ENCODE measurements at regions not wholly inside any gene's neighbourhood (a gene's known extent, or its start where the extent isn't known, plus 50 kb on each side); places are given as distances from the start of the nearest gene placed in this dataset.
A peak's percentile ranks its signal among the peaks of the same experiment; 100 is the strongest.

- H3K36me3 Mint-ChIP-seq, result no peaks in the 10 kb centered on the region
- TF ChIP-seq CTCF (IDR thresholded peaks at IDR 0.05; ENCODE audit: unreplicated experiment), result no peak
- H3K27me3 Mint-ChIP-seq (ENCODE audit: low read depth), result no peaks in the 10 kb centered on the region
- H3K4me1 Mint-ChIP-seq, result peaks cover 27% of the 10 kb centered on the region
- peak overlapping the region; percentile 80 for H3K27ac Mint-ChIP-seq
- H3K4me3 Mint-ChIP-seq, result no peak overlapping the region
- DNase-seq (ENCODE audit: low spot score in 2 of 2, unreplicated experiment in 2 of 2), result no peak
- no peaks in the 10 kb centered on the region for H3K9me3 Mint-ChIP-seq
These were observed 466.8 kb upstream of the FAM241A start for GRCh38 chr4:111678479-111678878.

- no peak overlapping the region for H3K4me3 Mint-ChIP-seq
- H3K27me3 Mint-ChIP-seq (ENCODE audit: low read depth), result no peaks in the 10 kb centered on the region
- H3K36me3 Mint-ChIP-seq, result no peaks in the 10 kb centered on the region
- no peak for TF ChIP-seq CTCF (IDR thresholded peaks at IDR 0.05; ENCODE audit: unreplicated experiment)
- H3K27ac Mint-ChIP-seq, result no peak overlapping the region
- peaks cover 27% of the 10 kb centered on the region for H3K4me1 Mint-ChIP-seq
- DNase-seq (ENCODE audit: low spot score in 2 of 2, unreplicated experiment in 2 of 2), result no peak
- H3K9me3 Mint-ChIP-seq, result peaks cover 1% of the 10 kb centered on the region
These were observed 466.3 kb upstream of the FAM241A start for GRCh38 chr4:111678908-111679307.

- Mint-ChIP-seq H3K27ac (no peak overlapping the region), H3K36me3 (no peaks in the 10 kb centered on the region), H3K4me3 (no peak overlapping the region), H3K4me1 (peaks cover 27% of the 10 kb centered on the region), H3K27me3 (ENCODE audit: low read depth) (no peaks in the 10 kb centered on the region), H3K9me3 (peaks cover 7% of the 10 kb centered on the region)
- DNase-seq (ENCODE audit: low spot score in 2 of 2, unreplicated experiment in 2 of 2), result no peak
- no peak for TF ChIP-seq CTCF (IDR thresholded peaks at IDR 0.05; ENCODE audit: unreplicated experiment)
These were observed 464.0 kb upstream of the FAM241A start for GRCh38 chr4:111681270-111681669.

- Mint-ChIP-seq H3K4me1 (peaks cover 22% of the 10 kb centered on the region), H3K27ac (no peak overlapping the region), H3K27me3 (ENCODE audit: low read depth) (no peaks in the 10 kb centered on the region), H3K4me3 (no peak overlapping the region), H3K9me3 (peaks cover 7% of the 10 kb centered on the region), H3K36me3 (no peaks in the 10 kb centered on the region)
- no peak for DNase-seq (ENCODE audit: low spot score in 2 of 2, unreplicated experiment in 2 of 2)
- TF ChIP-seq CTCF (IDR thresholded peaks at IDR 0.05; ENCODE audit: unreplicated experiment), result no peak
These were observed 463.5 kb upstream of the FAM241A start for GRCh38 chr4:111681751-111682150.

- no peak for TF ChIP-seq CTCF (IDR thresholded peaks at IDR 0.05; ENCODE audit: unreplicated experiment)
- no peaks in the 10 kb centered on the region for H3K27me3 Mint-ChIP-seq (ENCODE audit: low read depth)
- peaks cover 7% of the 10 kb centered on the region for H3K9me3 Mint-ChIP-seq
- no peak overlapping the region for H3K27ac Mint-ChIP-seq
- no peak overlapping the region for H3K4me3 Mint-ChIP-seq
- no peak for DNase-seq (ENCODE audit: low spot score in 2 of 2, unreplicated experiment in 2 of 2)
- peaks cover 18% of the 10 kb centered on the region for H3K4me1 Mint-ChIP-seq
- no peaks in the 10 kb centered on the region for H3K36me3 Mint-ChIP-seq
These were observed 460.0 kb upstream of the FAM241A start for GRCh38 chr4:111685205-111685604.

GRCh38 chr4:111689214-111689613, 456.0 kb upstream of the FAM241A start:
- no peak for DNase-seq (ENCODE audit: low spot score in 2 of 2, unreplicated experiment in 2 of 2)
- peaks cover 30% of the 10 kb centered on the region for H3K4me1 Mint-ChIP-seq
- peak overlapping the region; percentile 12 for H3K27ac Mint-ChIP-seq
- peaks cover 10% of the 10 kb centered on the region for H3K9me3 Mint-ChIP-seq
- TF ChIP-seq CTCF (IDR thresholded peaks at IDR 0.05; ENCODE audit: unreplicated experiment), result no peak
- H3K27me3 Mint-ChIP-seq (ENCODE audit: low read depth), result no peaks in the 10 kb centered on the region
- no peak overlapping the region for H3K4me3 Mint-ChIP-seq
- H3K36me3 Mint-ChIP-seq, result no peaks in the 10 kb centered on the region
